ENCODE measurements at regions not wholly inside any gene's neighbourhood (a gene's known extent, or its start where the extent isn't known, plus 50 kb on each side); places are given as distances from the start of the nearest gene placed in this dataset.
A peak's percentile ranks its signal among the peaks of the same experiment; 100 is the strongest.

DNA sequence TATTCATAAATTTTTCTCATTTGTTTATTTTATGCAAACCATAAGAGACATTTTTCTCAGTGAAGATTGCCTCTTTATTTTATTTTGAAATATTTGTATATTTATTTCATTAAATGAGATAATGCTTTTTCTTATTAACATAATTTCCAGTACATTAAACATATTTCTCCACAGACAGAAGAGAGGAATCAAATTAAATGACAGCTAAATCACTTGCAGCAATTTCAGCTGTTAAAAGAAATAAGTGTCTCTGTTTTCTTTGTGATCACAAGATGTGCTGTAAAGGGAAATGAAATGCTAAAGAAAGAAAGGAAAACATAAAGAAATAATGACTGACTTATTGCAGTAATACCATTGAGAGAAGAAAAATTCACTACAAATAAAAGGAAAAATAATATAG, 414.0 kb upstream of the FANCL start:
- Histone ChIP-seq H3K27ac (ENCODE audit: low read length) (peak overlapping the region; percentile 28), H3K79me2 (replicated peaks; ENCODE audit: insufficient read depth, low read length) (no peaks in the 10 kb centered on the region), H4K20me1 (ENCODE audit: insufficient read depth) (no peaks in the 10 kb centered on the region), H3K36me3 (ENCODE audit: insufficient read depth, low read length) (no peaks in the 10 kb centered on the region), H3K4me2 (ENCODE audit: low read length) (no peak overlapping the region), H3K9me2 (ENCODE audit: insufficient read depth, low read length) (no peaks in the 10 kb centered on the region), H2AFZ (ENCODE audit: low read depth, low read length) (no peak overlapping the region), H3F3A (ENCODE audit: insufficient read depth, low read length, poor library complexity, severe bottlenecking) (no peaks in the 10 kb centered on the region), H3K9me3 (ENCODE audit: low read length) (no peaks in the 10 kb centered on the region), H3K27me3 (ENCODE audit: insufficient read depth, low read depth, low read length) (no peaks in the 10 kb centered on the region), H3K4me3 (ENCODE audit: low read length) (no peak overlapping the region), H3K9ac (ENCODE audit: low read length) (no peak overlapping the region)
- TF ChIP-seq, protein P1, sequence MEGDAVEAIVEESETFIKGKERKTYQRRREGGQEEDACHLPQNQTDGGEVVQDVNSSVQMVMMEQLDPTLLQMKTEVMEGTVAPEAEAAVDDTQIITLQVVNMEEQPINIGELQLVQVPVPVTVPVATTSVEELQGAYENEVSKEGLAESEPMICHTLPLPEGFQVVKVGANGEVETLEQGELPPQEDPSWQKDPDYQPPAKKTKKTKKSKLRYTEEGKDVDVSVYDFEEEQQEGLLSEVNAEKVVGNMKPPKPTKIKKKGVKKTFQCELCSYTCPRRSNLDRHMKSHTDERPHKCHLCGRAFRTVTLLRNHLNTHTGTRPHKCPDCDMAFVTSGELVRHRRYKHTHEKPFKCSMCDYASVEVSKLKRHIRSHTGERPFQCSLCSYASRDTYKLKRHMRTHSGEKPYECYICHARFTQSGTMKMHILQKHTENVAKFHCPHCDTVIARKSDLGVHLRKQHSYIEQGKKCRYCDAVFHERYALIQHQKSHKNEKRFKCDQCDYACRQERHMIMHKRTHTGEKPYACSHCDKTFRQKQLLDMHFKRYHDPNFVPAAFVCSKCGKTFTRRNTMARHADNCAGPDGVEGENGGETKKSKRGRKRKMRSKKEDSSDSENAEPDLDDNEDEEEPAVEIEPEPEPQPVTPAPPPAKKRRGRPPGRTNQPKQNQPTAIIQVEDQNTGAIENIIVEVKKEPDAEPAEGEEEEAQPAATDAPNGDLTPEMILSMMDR (IDR thresholded peaks at IDR 0.05; ENCODE audit: poor library complexity, severe bottlenecking) = no peak
- TF ChIP-seq EP300 (conservative IDR thresholded peaks at IDR 0.05; ENCODE audit: poor library complexity, severe bottlenecking) (peak; percentile 73), POLR2AphosphoS5 (IDR thresholded peaks at IDR 0.05) (peak; percentile 67), SMC3 (conservative IDR thresholded peaks at IDR 0.05; ENCODE audit: poor library complexity) (no peak)

DNA sequence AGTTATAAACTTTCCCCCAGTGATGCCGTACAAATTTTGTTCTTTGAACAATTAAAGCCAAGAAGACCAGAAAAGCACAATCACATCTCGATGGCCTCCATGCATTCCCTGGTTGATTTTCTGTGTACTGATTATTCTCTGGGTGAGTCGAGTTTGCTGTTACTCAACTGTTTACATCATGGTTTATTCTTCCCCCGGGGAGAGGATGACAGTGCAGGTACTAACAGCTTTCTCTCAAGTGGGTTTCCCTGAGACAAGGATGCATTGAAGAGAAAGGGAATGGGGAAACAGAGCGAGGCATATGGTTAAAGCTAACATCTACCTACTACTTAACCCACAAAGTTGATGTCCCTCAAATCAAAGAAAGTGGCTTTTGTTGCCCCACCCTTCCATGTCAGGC, 410.8 kb upstream of the FANCL start:
- no peak for TF ChIP-seq EZH2 (IDR thresholded peaks at IDR 0.05; ENCODE audit: borderline replicate concordance, insufficient read depth, low read length, poor library complexity, severe bottlenecking)
- TF ChIP-seq, protein P2, sequence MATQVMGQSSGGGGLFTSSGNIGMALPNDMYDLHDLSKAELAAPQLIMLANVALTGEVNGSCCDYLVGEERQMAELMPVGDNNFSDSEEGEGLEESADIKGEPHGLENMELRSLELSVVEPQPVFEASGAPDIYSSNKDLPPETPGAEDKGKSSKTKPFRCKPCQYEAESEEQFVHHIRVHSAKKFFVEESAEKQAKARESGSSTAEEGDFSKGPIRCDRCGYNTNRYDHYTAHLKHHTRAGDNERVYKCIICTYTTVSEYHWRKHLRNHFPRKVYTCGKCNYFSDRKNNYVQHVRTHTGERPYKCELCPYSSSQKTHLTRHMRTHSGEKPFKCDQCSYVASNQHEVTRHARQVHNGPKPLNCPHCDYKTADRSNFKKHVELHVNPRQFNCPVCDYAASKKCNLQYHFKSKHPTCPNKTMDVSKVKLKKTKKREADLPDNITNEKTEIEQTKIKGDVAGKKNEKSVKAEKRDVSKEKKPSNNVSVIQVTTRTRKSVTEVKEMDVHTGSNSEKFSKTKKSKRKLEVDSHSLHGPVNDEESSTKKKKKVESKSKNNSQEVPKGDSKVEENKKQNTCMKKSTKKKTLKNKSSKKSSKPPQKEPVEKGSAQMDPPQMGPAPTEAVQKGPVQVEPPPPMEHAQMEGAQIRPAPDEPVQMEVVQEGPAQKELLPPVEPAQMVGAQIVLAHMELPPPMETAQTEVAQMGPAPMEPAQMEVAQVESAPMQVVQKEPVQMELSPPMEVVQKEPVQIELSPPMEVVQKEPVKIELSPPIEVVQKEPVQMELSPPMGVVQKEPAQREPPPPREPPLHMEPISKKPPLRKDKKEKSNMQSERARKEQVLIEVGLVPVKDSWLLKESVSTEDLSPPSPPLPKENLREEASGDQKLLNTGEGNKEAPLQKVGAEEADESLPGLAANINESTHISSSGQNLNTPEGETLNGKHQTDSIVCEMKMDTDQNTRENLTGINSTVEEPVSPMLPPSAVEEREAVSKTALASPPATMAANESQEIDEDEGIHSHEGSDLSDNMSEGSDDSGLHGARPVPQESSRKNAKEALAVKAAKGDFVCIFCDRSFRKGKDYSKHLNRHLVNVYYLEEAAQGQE (IDR thresholded peaks at IDR 0.05; ENCODE audit: borderline replicate concordance) = no peak
- TF ChIP-seq, protein P1 (IDR thresholded peaks at IDR 0.05; ENCODE audit: poor library complexity, severe bottlenecking) = no peak
- TF ChIP-seq EP300 (conservative IDR thresholded peaks at IDR 0.05; ENCODE audit: poor library complexity, severe bottlenecking) = no peak
- no peak for TF ChIP-seq MXI1 (conservative IDR thresholded peaks at IDR 0.05; ENCODE audit: poor library complexity, severe bottlenecking)
- no peak for TF ChIP-seq RAD21 (conservative IDR thresholded peaks at IDR 0.05)
- no peak for TF ChIP-seq SMC3 (conservative IDR thresholded peaks at IDR 0.05; ENCODE audit: poor library complexity)
- TF ChIP-seq POLR2AphosphoS5 (IDR thresholded peaks at IDR 0.05) = no peak
- TF ChIP-seq TAF1 (IDR thresholded peaks at IDR 0.05; ENCODE audit: low read depth) = no peak
- no peaks in the 10 kb centered on the region for H3K9me2 ChIP-seq (ENCODE audit: insufficient read depth, low read length)
- no peak overlapping the region for H3K4me3 ChIP-seq (ENCODE audit: low read length)
- H3K9ac ChIP-seq (ENCODE audit: low read length) = no peak overlapping the region
- no peak overlapping the region for H3K27ac ChIP-seq (ENCODE audit: low read length)
- no peaks in the 10 kb centered on the region for H3K27me3 ChIP-seq (ENCODE audit: insufficient read depth, low read depth, low read length)
- no peaks in the 10 kb centered on the region for H3K9me3 ChIP-seq (ENCODE audit: low read length)
- no peaks in the 10 kb centered on the region for H3K79me2 ChIP-seq (replicated peaks; ENCODE audit: insufficient read depth, low read length)
- H3F3A ChIP-seq (ENCODE audit: insufficient read depth, low read length, poor library complexity, severe bottlenecking) = no peaks in the 10 kb centered on the region
- H4K20me1 ChIP-seq (ENCODE audit: insufficient read depth) = no peaks in the 10 kb centered on the region
- no peak overlapping the region for H3K4me2 ChIP-seq (ENCODE audit: low read length)
- H3K36me3 ChIP-seq (ENCODE audit: insufficient read depth, low read length) = no peaks in the 10 kb centered on the region
- no peak overlapping the region for H2AFZ ChIP-seq (ENCODE audit: low read depth, low read length)
